PC-9 (cell line): ENCODE measurements at regions not wholly inside any gene's neighbourhood (a gene's known extent, or its start where the extent isn't known, plus 50 kb on each side); places are given as distances from the start of the nearest gene placed in this dataset.
A peak's percentile ranks its signal among the peaks of the same experiment; 100 is the strongest.

Experiments
- BruUV-seq: library from RNA; stranded (reverse); fragments of 400-500 nt; replicated peaks from 2 replicates; lab custom pipeline; 2021; lab: Mats Ljungman, UMichigan
- CTCF ChIA-PET: fragments of 300-600 bp; sonication (Branson Sonifier 250); formaldehyde crosslinking; loops from one replicate; lab custom pipeline; 2022; ENCODE audit warnings: antibody characterized with exemption; lab: Charles Lee
- POLR2A ChIA-PET: fragments of 300-600 bp; sonication (Branson Sonifier 250); formaldehyde crosslinking; loops from one replicate; lab custom pipeline; 2022; ENCODE audit warnings: antibody characterized with exemption; ENCODE audit not compliant: unreplicated experiment; lab: Charles Lee
- DNase-seq, 2 experiments: peaks; one replicate each; pipeline versions ENCODE4 v3.0.0 to v3.0.0-alpha.2; 2015 to 2022; ENCODE audit warnings: mixed read lengths in 1 of 2
- H2AFZ ChIP-seq: fragments of 200-600 bp; sonication (generic); 2 replicates; pipeline ENCODE4 v1.8.1; 2017; ENCODE audit warnings: antibody characterized with exemption
- H3F3A ChIP-seq: fragments of 200-600 bp; sonication (generic); 2 replicates; pipeline ENCODE4 v1.8.1; 2017; ENCODE audit warnings: antibody characterized with exemption, mild to moderate bottlenecking, low read depth; ENCODE audit not compliant: insufficient read depth
- H3K27ac ChIP-seq: fragments of 200-600 bp; sonication (generic); 2 replicates; pipeline ENCODE4 v1.6.1; 2016; ENCODE audit warnings: mixed run types
- H3K27me3 ChIP-seq: fragments of 200-600 bp; sonication (generic); 2 replicates; pipeline ENCODE4 v1.6.1; 2016; ENCODE audit warnings: low read depth, mixed run types; ENCODE audit not compliant: insufficient read depth
- H3K36me3 ChIP-seq: fragments of 200-600 bp; sonication (generic); 2 replicates; pipeline ENCODE4 v1.6.1; 2016; ENCODE audit warnings: low read depth, mixed run types
- H3K4me1 ChIP-seq: fragments of 200-600 bp; sonication (generic); replicated peaks from 2 replicates; pipeline ENCODE4 v1.6.1; 2016; ENCODE audit warnings: mixed run types; ENCODE audit not compliant: insufficient read depth
- H3K4me2 ChIP-seq: fragments of 200-600 bp; sonication (generic); 2 replicates; pipeline ENCODE4 v1.6.1; 2017; ENCODE audit warnings: mixed run types
- H3K4me3 ChIP-seq: fragments of 200-600 bp; sonication (generic); 2 replicates; pipeline ENCODE4 v1.6.1; 2016; ENCODE audit warnings: mixed run types
- H3K79me2 ChIP-seq: fragments of 200-600 bp; sonication (generic); 2 replicates; pipeline ENCODE4 v1.6.1; 2017; ENCODE audit warnings: low read depth, mixed run types
- H3K9me2 ChIP-seq: fragments of 200-600 bp; sonication (generic); 2 replicates; pipeline ENCODE4 v1.8.1; 2017; ENCODE audit warnings: mild to moderate bottlenecking; ENCODE audit not compliant: insufficient read depth
- H3K9me3 ChIP-seq: fragments of 200-600 bp; sonication (generic); 2 replicates; pipeline ENCODE4 v1.8.1; 2016; ENCODE audit warnings: low read depth; ENCODE audit not compliant: insufficient read depth
- H4K20me1 ChIP-seq: fragments of 200-600 bp; sonication (generic); 2 replicates; pipeline ENCODE4 v1.8.1; 2017; ENCODE audit not compliant: insufficient read depth
- CTCF ChIP-seq: fragments of 200-600 bp; sonication (generic); conservative IDR thresholded peaks from 2 replicates; pipeline ENCODE4 v1.6.1; 2017; ENCODE audit warnings: mixed run types, antibody characterized with exemption, mild to moderate bottlenecking, moderate library complexity
- EZH2 ChIP-seq: fragments of 200-600 bp; sonication (generic); IDR thresholded peaks from 2 replicates; pipeline ENCODE4 v1.8.0; 2017; ENCODE audit warnings: antibody characterized with exemption, low read depth
- intact Hi-C: fragments of 100-400 bp; cut with micrococcal nuclease; formaldehyde crosslinking; loops from one replicate; pipeline ENCODE4 v1.10.0; 2022; ENCODE audit not compliant: unreplicated experiment

- no peak overlapping the region for H3K4me2 ChIP-seq
- no peak overlapping the region for H3K27ac ChIP-seq
- H3K36me3 ChIP-seq = no peaks in the 10 kb centered on the region
- H3K9me3 ChIP-seq = no peaks in the 10 kb centered on the region
- POLR2A ChIA-PET = no interaction called here
- no peaks in the 10 kb centered on the region for H3F3A ChIP-seq
- no peaks in the 10 kb centered on the region for H4K20me1 ChIP-seq
- DNase-seq = no peak
- intact Hi-C loops = no loop called here
- no peak overlapping the region for H2AFZ ChIP-seq
- H3K4me1 ChIP-seq = no peaks in the 10 kb centered on the region; the same call in 1 of the 2 replicates
- no peaks in the 10 kb centered on the region for H3K9me2 ChIP-seq
- H3K79me2 ChIP-seq = no peaks in the 10 kb centered on the region
- TF ChIP-seq EZH2 = no peak
- no peak for TF ChIP-seq CTCF
- CTCF ChIA-PET = no interaction called here
- H3K4me3 ChIP-seq = no peak overlapping the region
- H3K27me3 ChIP-seq = no peaks in the 10 kb centered on the region
- BruUV-seq = no TSS peak
Observed at GRCh38 chr4:165726831-165727230, 146.2 kb upstream of the TLL1 start.

- Histone ChIP-seq H4K20me1 (no peaks in the 10 kb centered on the region), H3K27ac (no peak overlapping the region), H3K4me2 (no peak overlapping the region), H3K4me3 (no peak overlapping the region), H3K27me3 (no peaks in the 10 kb centered on the region), H3K4me1 (no peaks in the 10 kb centered on the region), H3F3A (no peaks in the 10 kb centered on the region), H3K9me2 (no peaks in the 10 kb centered on the region; the same call in 1 of the 2 replicates), H3K36me3 (no peaks in the 10 kb centered on the region), H2AFZ (no peak overlapping the region), H3K9me3 (no peaks in the 10 kb centered on the region), H3K79me2 (no peaks in the 10 kb centered on the region)
- BruUV-seq = no TSS peak
- POLR2A ChIA-PET = no interaction called here
- no peak for DNase-seq
- intact Hi-C loops = no loop called here
- CTCF ChIA-PET = no interaction called here
- TF ChIP-seq CTCF (no peak), EZH2 (no peak)
Observed at GRCh38 chr4:165737309-165737972, 135.6 kb upstream of the TLL1 start.

GRCh38 chr4:165738571-165738970 is 134.5 kb upstream of the TLL1 start:
- Histone ChIP-seq H3K4me3 (no peak overlapping the region), H3K36me3 (no peaks in the 10 kb centered on the region), H4K20me1 (no peaks in the 10 kb centered on the region), H3K27me3 (no peaks in the 10 kb centered on the region), H3K27ac (no peak overlapping the region), H3K4me2 (no peak overlapping the region), H3F3A (no peaks in the 10 kb centered on the region), H3K4me1 (no peaks in the 10 kb centered on the region), H3K9me2 (no peaks in the 10 kb centered on the region; the same call in 1 of the 2 replicates), H3K9me3 (no peaks in the 10 kb centered on the region), H2AFZ (0 out of 2 replicates have a peak overlapping the region, but pooled peaks have one; percentile 58), H3K79me2 (no peaks in the 10 kb centered on the region)
- ChIA-PET POLR2A (no interaction called here), CTCF (no interaction called here)
- no TSS peak for BruUV-seq
- no peak for DNase-seq
- intact Hi-C loops = no loop called here
- TF ChIP-seq EZH2 (no peak), CTCF (no peak)
